ENCODE measurements at regions not wholly inside any gene's neighbourhood (a gene's known extent, or its start where the extent isn't known, plus 50 kb on each side); places are given as distances from the start of the nearest gene placed in this dataset.

DNA sequence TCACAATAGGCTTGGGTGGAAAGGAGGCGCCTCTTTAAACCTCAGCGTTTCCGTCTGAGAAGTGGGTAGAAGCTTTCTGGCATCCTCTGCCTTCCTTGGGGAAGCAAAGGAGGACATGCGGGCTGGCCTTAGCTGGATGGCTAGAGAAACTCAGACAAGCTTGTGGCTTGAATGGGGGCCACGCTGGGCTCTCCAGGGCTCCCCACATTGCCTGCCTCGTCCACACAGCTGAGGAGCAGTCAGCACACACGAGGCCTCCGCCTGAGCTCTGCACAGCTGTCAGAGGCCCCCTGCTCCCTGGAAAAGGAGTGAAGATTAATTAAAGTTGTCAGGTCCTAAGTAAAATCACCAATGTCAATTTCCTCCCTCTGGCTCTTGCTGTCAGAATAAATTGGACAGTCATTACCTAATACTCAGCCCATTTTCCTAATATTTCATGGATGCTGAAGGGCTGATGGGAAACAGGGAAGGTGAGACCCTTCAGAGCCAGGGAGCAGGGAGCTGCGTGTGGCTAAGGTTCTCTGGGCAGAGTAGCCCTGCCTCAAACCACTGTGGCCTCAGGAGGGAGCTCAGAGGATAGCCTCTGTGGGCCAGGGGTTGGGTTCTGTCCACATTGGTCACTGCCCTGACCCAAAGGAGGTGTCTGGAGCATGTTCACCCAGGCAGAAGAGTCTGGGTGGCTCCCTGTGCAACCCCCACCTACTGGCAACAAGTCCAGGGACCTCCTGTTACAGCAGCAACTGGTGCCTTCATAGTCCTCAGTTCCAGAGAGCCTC, 118.3 kb upstream of the CD82 start:
- Histone ChIP-seq H3K9me3 (no peaks in the 10 kb centered on the region), H3K27me3 (no peaks in the 10 kb centered on the region), H3K36me3 (no peaks in the 10 kb centered on the region), H3K4me1 (peaks cover 0 to 3% (median 0%) of the 10 kb centered on the region in 4 donors), H3K4me3 (no peak overlapping the region), H3K27ac (no peak overlapping the region)
- DNase-seq, result no peak
- no peak for TF ChIP-seq POLR2AphosphoS5 (IDR thresholded peaks at IDR 0.05)
- TF ChIP-seq, protein P1, sequence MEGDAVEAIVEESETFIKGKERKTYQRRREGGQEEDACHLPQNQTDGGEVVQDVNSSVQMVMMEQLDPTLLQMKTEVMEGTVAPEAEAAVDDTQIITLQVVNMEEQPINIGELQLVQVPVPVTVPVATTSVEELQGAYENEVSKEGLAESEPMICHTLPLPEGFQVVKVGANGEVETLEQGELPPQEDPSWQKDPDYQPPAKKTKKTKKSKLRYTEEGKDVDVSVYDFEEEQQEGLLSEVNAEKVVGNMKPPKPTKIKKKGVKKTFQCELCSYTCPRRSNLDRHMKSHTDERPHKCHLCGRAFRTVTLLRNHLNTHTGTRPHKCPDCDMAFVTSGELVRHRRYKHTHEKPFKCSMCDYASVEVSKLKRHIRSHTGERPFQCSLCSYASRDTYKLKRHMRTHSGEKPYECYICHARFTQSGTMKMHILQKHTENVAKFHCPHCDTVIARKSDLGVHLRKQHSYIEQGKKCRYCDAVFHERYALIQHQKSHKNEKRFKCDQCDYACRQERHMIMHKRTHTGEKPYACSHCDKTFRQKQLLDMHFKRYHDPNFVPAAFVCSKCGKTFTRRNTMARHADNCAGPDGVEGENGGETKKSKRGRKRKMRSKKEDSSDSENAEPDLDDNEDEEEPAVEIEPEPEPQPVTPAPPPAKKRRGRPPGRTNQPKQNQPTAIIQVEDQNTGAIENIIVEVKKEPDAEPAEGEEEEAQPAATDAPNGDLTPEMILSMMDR (IDR thresholded peaks at IDR 0.05), result no peak
- no peak for TF ChIP-seq EP300 (IDR thresholded peaks at IDR 0.05)
- TF ChIP-seq POLR2A (IDR thresholded peaks at IDR 0.05), result no peak
- 79 to 84% methylated on average over 6 to 9 of the region's 9 CpGs for WGBS, 2 donors
- no peak for ATAC-seq (ENCODE audit: low FRiP score in 2 of 2)

DNA sequence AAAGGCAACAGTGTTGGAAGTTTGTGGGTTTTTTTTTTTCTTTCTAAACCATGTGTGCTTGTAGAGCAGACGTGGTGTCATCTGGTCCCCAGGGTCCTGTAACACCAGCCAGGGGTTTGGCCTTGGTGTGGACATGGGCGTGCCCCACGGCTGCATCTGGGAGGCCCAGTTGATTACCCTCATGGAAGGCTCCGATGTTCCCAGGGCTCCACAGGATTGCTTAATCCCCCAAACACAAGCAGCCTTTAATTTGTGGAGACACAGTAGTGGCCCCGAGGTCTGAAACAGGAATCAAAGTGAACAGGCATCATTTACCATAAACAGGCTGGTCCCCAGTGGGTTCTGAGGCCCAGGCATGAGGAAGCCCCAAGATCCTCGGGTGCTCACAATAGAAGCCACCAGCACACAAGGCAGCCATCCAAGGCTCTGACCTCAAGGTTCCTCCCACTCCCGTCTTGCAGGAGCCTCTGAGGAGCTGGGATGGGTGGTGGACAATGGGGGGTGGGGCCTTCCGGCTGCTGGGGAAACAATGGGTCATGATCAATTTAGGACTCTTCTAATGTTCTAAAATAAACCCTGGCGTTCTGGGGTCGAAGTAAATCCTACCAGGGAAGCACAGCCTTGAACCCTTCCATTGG, 115.0 kb upstream of the CD82 start:
- Histone ChIP-seq H3K27me3 (no peaks in the 10 kb centered on the region), H3K27ac (no peak overlapping the region), H3K36me3 (no peaks in the 10 kb centered on the region), H3K9me3 (no peaks in the 10 kb centered on the region), H3K4me1 (peaks cover 0 to 3% (median 0%) of the 10 kb centered on the region in 4 donors), H3K4me3 (no peak overlapping the region)
- DNase-seq, result no peak
- 71 to 81% methylated on average over 7 to 10 of the region's 10 CpGs for WGBS, 2 donors
- no peak for ATAC-seq (ENCODE audit: low FRiP score in 2 of 2)
- no peak for TF ChIP-seq POLR2A (IDR thresholded peaks at IDR 0.05)
- no peak for TF ChIP-seq POLR2AphosphoS5 (IDR thresholded peaks at IDR 0.05)
- TF ChIP-seq, protein P1 (IDR thresholded peaks at IDR 0.05), result no peak
- no peak for TF ChIP-seq EP300 (IDR thresholded peaks at IDR 0.05)

DNA sequence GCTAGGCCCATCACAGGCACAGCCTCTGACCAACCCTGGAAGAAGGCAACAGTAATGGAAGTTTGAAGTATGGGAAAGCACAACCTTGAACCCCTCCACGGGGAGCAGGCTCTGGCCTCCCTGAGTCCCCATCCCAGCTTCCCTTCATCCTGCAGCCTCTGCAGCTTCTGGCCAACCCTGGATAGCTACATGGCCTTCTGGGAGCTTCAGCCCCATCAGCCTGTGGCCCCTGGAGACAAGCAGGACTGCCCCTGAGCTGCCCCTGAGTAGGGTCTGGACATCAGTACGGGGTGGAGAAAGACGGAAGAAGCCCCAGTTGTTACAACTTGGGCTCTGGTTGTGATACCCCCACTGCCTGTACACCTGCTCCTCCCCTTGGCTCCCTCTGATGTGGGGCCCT, 113.8 kb upstream of the CD82 start:
- H3K9me3 ChIP-seq, result no peaks in the 10 kb centered on the region
- no peak for DNase-seq
- no peaks in the 10 kb centered on the region for H3K27me3 ChIP-seq
- H3K4me1 ChIP-seq, result no peaks in the 10 kb centered on the region
- no peak overlapping the region for H3K27ac ChIP-seq
- no peak for ATAC-seq (ENCODE audit: low FRiP score in 2 of 2)
- no peak overlapping the region for H3K4me3 ChIP-seq
- WGBS, 2 donors, result 89 to 94% methylated on average over 3 of the region's 3 CpGs
- H3K36me3 ChIP-seq, result no peaks in the 10 kb centered on the region
- no peak for TF ChIP-seq EP300 (IDR thresholded peaks at IDR 0.05)
- TF ChIP-seq, protein P1 (IDR thresholded peaks at IDR 0.05), result no peak
- no peak for TF ChIP-seq POLR2AphosphoS5 (IDR thresholded peaks at IDR 0.05)
- TF ChIP-seq POLR2A (IDR thresholded peaks at IDR 0.05), result no peak

DNA sequence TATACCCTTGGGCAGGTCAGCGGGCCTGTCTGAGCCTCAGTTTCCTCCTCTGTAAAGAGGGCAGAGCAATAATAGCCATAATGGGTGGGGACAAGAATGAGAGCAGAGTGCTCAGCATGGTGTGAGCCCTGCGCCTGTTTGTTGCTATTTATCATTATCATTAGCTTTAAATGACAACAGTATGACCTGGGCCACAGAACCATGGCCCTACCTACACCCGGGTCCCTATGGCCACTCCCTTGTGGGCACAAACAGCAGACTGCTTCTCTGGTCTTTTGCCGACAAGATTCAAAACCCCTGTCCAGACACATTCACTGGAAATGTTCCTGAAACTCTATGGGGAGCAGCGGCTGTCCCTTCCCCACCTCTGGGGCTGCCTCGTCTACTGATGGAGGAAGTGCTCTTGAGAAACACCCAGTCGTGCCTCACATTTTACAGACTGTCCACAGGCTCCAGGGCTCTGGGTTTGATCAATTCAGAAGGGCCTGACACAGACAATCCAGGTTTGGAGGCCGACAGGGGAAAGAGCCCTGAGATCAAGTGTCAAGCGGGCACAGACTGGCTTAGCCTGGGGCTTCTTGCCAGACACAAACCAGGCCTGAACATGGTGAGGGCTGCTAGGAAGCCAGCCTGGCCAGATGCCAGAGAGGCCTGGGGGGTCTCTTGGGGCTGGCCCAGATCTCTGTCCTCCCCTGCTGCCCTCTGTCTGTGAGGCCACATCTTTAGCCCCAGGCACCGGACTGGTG, 112.5 kb upstream of the CD82 start:
- Histone ChIP-seq H3K4me3 (no peak overlapping the region), H3K36me3 (no peaks in the 10 kb centered on the region), H3K9me3 (no peaks in the 10 kb centered on the region), H3K27ac (no peak overlapping the region), H3K4me1 (no peaks in the 10 kb centered on the region), H3K27me3 (no peaks in the 10 kb centered on the region)
- 87 to 92% methylated on average over 6 to 9 of the region's 10 CpGs for WGBS, 2 donors
- TF ChIP-seq, protein P1 (IDR thresholded peaks at IDR 0.05), result no peak
- TF ChIP-seq POLR2AphosphoS5 (IDR thresholded peaks at IDR 0.05) (no peak), POLR2A (IDR thresholded peaks at IDR 0.05) (no peak), EP300 (IDR thresholded peaks at IDR 0.05) (no peak)
- DNase-seq (no peak), ATAC-seq (ENCODE audit: low FRiP score in 2 of 2) (no peak)

Data from upper lobe of left lung (tissue), 6 donors.